Panc1 (cell line): ENCODE measurements at regions not wholly inside any gene's neighbourhood (a gene's known extent, or its start where the extent isn't known, plus 50 kb on each side); places are given as distances from the start of the nearest gene placed in this dataset.

Experiments used
- SIN3A ChIP-seq: IDR thresholded peaks from 2 replicates; pipeline ENCODE4 v1.6.1; 2012; ENCODE audit warnings: low read depth, mild to moderate bottlenecking, low read length, moderate library complexity, borderline replicate concordance; ENCODE audit not compliant: insufficient read depth
- TF ChIP-seq, protein P1 (sequence below): fragments of 450-650 bp; IDR thresholded peaks from 2 replicates; pipeline ENCODE4 v1.5.1; 2017; ENCODE audit warnings: mild to moderate bottlenecking

DNA sequence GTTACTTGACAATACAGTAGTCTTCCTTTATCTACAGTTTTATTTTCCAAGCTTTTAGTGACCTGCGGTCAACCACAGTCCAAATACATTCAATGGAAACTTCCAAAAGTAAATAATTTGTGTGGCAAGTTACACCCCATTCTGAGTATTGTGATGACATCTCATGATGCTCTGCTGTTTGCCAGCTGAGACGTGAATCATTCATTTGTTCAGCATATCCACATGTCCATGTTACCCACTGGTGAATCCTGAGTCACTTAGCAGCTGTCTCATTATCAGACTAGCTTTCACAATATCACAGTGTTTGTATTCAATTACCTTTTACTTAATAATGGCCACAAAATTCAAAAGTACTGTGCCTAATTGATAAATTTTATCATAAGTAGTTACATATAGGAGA, 179.8 kb downstream of the PRR20E start:
- TF ChIP-seq, protein P1, sequence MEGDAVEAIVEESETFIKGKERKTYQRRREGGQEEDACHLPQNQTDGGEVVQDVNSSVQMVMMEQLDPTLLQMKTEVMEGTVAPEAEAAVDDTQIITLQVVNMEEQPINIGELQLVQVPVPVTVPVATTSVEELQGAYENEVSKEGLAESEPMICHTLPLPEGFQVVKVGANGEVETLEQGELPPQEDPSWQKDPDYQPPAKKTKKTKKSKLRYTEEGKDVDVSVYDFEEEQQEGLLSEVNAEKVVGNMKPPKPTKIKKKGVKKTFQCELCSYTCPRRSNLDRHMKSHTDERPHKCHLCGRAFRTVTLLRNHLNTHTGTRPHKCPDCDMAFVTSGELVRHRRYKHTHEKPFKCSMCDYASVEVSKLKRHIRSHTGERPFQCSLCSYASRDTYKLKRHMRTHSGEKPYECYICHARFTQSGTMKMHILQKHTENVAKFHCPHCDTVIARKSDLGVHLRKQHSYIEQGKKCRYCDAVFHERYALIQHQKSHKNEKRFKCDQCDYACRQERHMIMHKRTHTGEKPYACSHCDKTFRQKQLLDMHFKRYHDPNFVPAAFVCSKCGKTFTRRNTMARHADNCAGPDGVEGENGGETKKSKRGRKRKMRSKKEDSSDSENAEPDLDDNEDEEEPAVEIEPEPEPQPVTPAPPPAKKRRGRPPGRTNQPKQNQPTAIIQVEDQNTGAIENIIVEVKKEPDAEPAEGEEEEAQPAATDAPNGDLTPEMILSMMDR: no peak
- no peak for TF ChIP-seq SIN3A
